GM23338 (cell line): ENCODE measurements at regions not wholly inside any gene's neighbourhood (a gene's known extent, or its start where the extent isn't known, plus 50 kb on each side); places are given as distances from the start of the nearest gene placed in this dataset.

ENCODE experiments used
- ATAC-seq: fragments of 200-7000 bp; cut with Tn5 transposase; 3 replicates; pipeline ENCODE4 v1.9.1; 2020
- DNase-seq: peaks from one replicate; pipeline ENCODE4 v3.0.0-alpha.2; 2015; ENCODE audit warnings: low spot score
- H2AFZ ChIP-seq: fragments of 200-600 bp; sonication (generic); 2 replicates; pipeline ENCODE4 v1.8.0; 2016; ENCODE audit warnings: antibody characterized with exemption, mild to moderate bottlenecking, moderate library complexity
- H3F3A ChIP-seq: fragments of 200-600 bp; sonication (generic); replicated peaks from 2 replicates; pipeline ENCODE4 v1.8.0; 2017; ENCODE audit warnings: antibody characterized with exemption, mixed run types, low read depth
- H3K27ac ChIP-seq: fragments of 200-600 bp; sonication (generic); 2 replicates; pipeline ENCODE4 v1.6.1; 2016; ENCODE audit warnings: low read depth
- H3K27me3 ChIP-seq: fragments of 200-600 bp; sonication (generic); 2 replicates; pipeline ENCODE4 v1.8.0; 2016; ENCODE audit warnings: mild to moderate bottlenecking, mixed run types, moderate library complexity; ENCODE audit not compliant: insufficient read depth
- H3K36me3 ChIP-seq: fragments of 200-600 bp; sonication (generic); 2 replicates; pipeline ENCODE4 v1.8.0; 2016; ENCODE audit warnings: mild to moderate bottlenecking; ENCODE audit not compliant: insufficient read depth
- H3K4me1 ChIP-seq: fragments of 200-600 bp; sonication (generic); 2 replicates; pipeline ENCODE4 v1.8.0; 2016; ENCODE audit warnings: mild to moderate bottlenecking, moderate library complexity; ENCODE audit not compliant: insufficient read depth
- H3K4me2 ChIP-seq: fragments of 200-600 bp; sonication (generic); 2 replicates; pipeline ENCODE4 v1.7.1; 2017; ENCODE audit warnings: mixed run types
- H3K4me3 ChIP-seq: fragments of 200-600 bp; sonication (generic); 2 replicates; pipeline ENCODE4 v1.6.1; 2016; ENCODE audit warnings: mixed run types
- H3K79me2 ChIP-seq: fragments of 200-600 bp; sonication (generic); replicated peaks from 2 replicates; pipeline ENCODE4 v1.8.0; 2017; ENCODE audit warnings: mild to moderate bottlenecking; ENCODE audit not compliant: insufficient read depth
- H3K9me2 ChIP-seq: fragments of 200-600 bp; sonication (generic); 2 replicates; pipeline ENCODE4 v1.8.0; 2017; ENCODE audit not compliant: insufficient read depth
- H4K20me1 ChIP-seq: fragments of 200-600 bp; sonication (generic); replicated peaks from 2 replicates; pipeline ENCODE4 v1.8.0; 2017; ENCODE audit warnings: mild to moderate bottlenecking; ENCODE audit not compliant: insufficient read depth
- H3K27ac Mint-ChIP-seq: 2 replicates; pipeline ENCODE4 v1.8.0; 2020; ENCODE audit warnings: inconsistent platforms, mild to moderate bottlenecking, moderate library complexity, mixed read lengths
- H3K27me3 Mint-ChIP-seq: 3 replicates; pipeline ENCODE4 v1.8.0; 2022; ENCODE audit warnings: low read depth, mild to moderate bottlenecking, moderate library complexity, mixed read lengths, inconsistent platforms; ENCODE audit not compliant: insufficient read depth, poor library complexity
- H3K36me3 Mint-ChIP-seq: 3 replicates; pipeline ENCODE4 v1.8.0; 2021; ENCODE audit warnings: low read depth, mild to moderate bottlenecking, inconsistent platforms, moderate library complexity, mixed read lengths
- H3K4me1 Mint-ChIP-seq: 3 replicates; pipeline ENCODE4 v1.8.0; 2020; ENCODE audit warnings: mild to moderate bottlenecking, inconsistent platforms, mixed read lengths
- H3K4me3 Mint-ChIP-seq: 3 replicates; pipeline ENCODE4 v1.8.0; 2021; ENCODE audit warnings: moderate library complexity, mild to moderate bottlenecking, inconsistent platforms, mixed read lengths
- H3K9me3 Mint-ChIP-seq: 3 replicates; pipeline ENCODE4 v1.8.0; 2020; ENCODE audit warnings: moderate library complexity, mild to moderate bottlenecking, inconsistent platforms, mixed read lengths
- CREB1 ChIP-seq: fragments of 250-450 bp; sonication (Bioruptor Pico); IDR thresholded peaks from 2 replicates; pipeline ENCODE4 v1.5.0; 2020; ENCODE audit warnings: low read depth, mild to moderate bottlenecking, moderate library complexity
- CTCF ChIP-seq, 2 experiments: fragments of 200-600 bp in 1 of 2; sonication (generic) in 1 of 2; conservative IDR thresholded peaks; 2 replicates each; pipeline versions ENCODE4 v1.5.1 to v1.6.1; 2016 to 2017; ENCODE audit warnings: antibody characterized with exemption in 2 of 2, low read depth in 2 of 2, mild to moderate bottlenecking in 2 of 2, moderate library complexity in 1 of 2
- ETS1 ChIP-seq: IDR thresholded peaks from 2 replicates; pipeline ENCODE4 v1.6.1; 2016; ENCODE audit warnings: antibody characterized with exemption
- EZH2 ChIP-seq: fragments of 200-600 bp; sonication (generic); IDR thresholded peaks from one replicate; pipeline ENCODE4 v1.8.0; 2017; ENCODE audit warnings: antibody characterized with exemption, mild to moderate bottlenecking, low read depth; ENCODE audit not compliant: unreplicated experiment
- EZH2phosphoT487 ChIP-seq: fragments of 200-600 bp; sonication (generic); IDR thresholded peaks from one replicate; pipeline ENCODE4 v1.8.1; 2018; ENCODE audit warnings: antibody characterized with exemption; ENCODE audit not compliant: unreplicated experiment
- JUNB ChIP-seq: IDR thresholded peaks from one replicate; pipeline ENCODE4 v1.6.1; 2016; ENCODE audit warnings: antibody characterized with exemption; ENCODE audit not compliant: unreplicated experiment
- NANOG ChIP-seq: IDR thresholded peaks from 2 replicates; pipeline ENCODE4 v1.6.1; 2016; ENCODE audit warnings: antibody characterized with exemption, borderline replicate concordance
- POLR2AphosphoS5 ChIP-seq: IDR thresholded peaks from 2 replicates; pipeline ENCODE4 v1.6.1; 2016; ENCODE audit warnings: antibody characterized with exemption, low read depth
- REST ChIP-seq: IDR thresholded peaks from one replicate; pipeline ENCODE4 v1.6.1; 2018; ENCODE audit warnings: antibody characterized with exemption; ENCODE audit not compliant: unreplicated experiment
- STAT1 ChIP-seq: IDR thresholded peaks from one replicate; pipeline ENCODE4 v1.6.1; 2016; ENCODE audit warnings: antibody characterized with exemption; ENCODE audit not compliant: unreplicated experiment
- ZNF114 ChIP-seq: fragments of 250-450 bp; sonication (Bioruptor Pico); IDR thresholded peaks from 2 replicates; pipeline ENCODE4 v1.5.0; 2020; ENCODE audit warnings: mild to moderate bottlenecking, moderate library complexity
- ZNF331 ChIP-seq: fragments of 250-450 bp; sonication (Bioruptor Pico); IDR thresholded peaks from 2 replicates; pipeline ENCODE4 v1.5.0; 2020; ENCODE audit warnings: low read depth, mild to moderate bottlenecking, moderate library complexity
- ZNF462 ChIP-seq: fragments of 250-450 bp; sonication (Bioruptor Pico); IDR thresholded peaks from 2 replicates; pipeline ENCODE4 v1.5.0; 2020; ENCODE audit warnings: mild to moderate bottlenecking, moderate library complexity

- ATAC-seq = no peak
- H3K79me2 ChIP-seq = no peaks in the 10 kb centered on the region
Measured at GRCh38 chr7:26546508-26547053, 254.9 kb downstream of the SNX10 start.

More at GRCh38 chr7:26546508-26547053, 254.9 kb downstream of the SNX10 start:
- no peaks in the 10 kb centered on the region for H3K36me3 Mint-ChIP-seq
- no peak overlapping the region for H3K27ac Mint-ChIP-seq
- H2AFZ ChIP-seq = peak overlapping the region; percentile 66; the same call in 1 of the 2 replicates
- 0 out of 2 replicates have a peak, but pooled peaks cover 7% of the 10 kb centered on the region for H3K9me2 ChIP-seq
- no peaks in the 10 kb centered on the region for H3K36me3 ChIP-seq
- H3K9me3 Mint-ChIP-seq = no peaks in the 10 kb centered on the region; the same call in 2 of the 3 replicates
- H3K27ac ChIP-seq = no peak overlapping the region
- H4K20me1 ChIP-seq = no peaks in the 10 kb centered on the region
- H3K4me3 ChIP-seq = no peak overlapping the region
- no peak overlapping the region for H3K4me2 ChIP-seq
- no peak for TF ChIP-seq CTCF (conservative IDR thresholded peaks at IDR 0.05; ENCODE audit: low read depth in 2 of 2)
- TF ChIP-seq NANOG = no peak
- no peak for TF ChIP-seq ZNF331
- no peak for TF ChIP-seq CREB1 (CRISPR knock-in tag)
- no peak for TF ChIP-seq EZH2
- no peak for TF ChIP-seq REST
- TF ChIP-seq EZH2phosphoT487 = no peak
- TF ChIP-seq ETS1 = no peak
- TF ChIP-seq JUNB = no peak
- no peak for TF ChIP-seq STAT1
- TF ChIP-seq POLR2AphosphoS5 = no peak
- TF ChIP-seq ZNF462 (CRISPR knock-in tag) = no peak
- TF ChIP-seq ZNF114 (CRISPR knock-in tag) = no peak
- H3F3A ChIP-seq = no peaks in the 10 kb centered on the region
- no peak for DNase-seq
- H3K4me3 Mint-ChIP-seq = no peak overlapping the region
- no peaks in the 10 kb centered on the region for H3K27me3 ChIP-seq
- H3K4me1 ChIP-seq = no peaks in the 10 kb centered on the region
- peaks cover 6% of the 10 kb centered on the region for H3K27me3 Mint-ChIP-seq
- H3K4me1 Mint-ChIP-seq = peaks cover 7% of the 10 kb centered on the region; the same call in 2 of the 3 replicates
